AG09319 (cell line): ENCODE measurements at regions not wholly inside any gene's neighbourhood (a gene's known extent, or its start where the extent isn't known, plus 50 kb on each side); places are given as distances from the start of the nearest gene placed in this dataset.

Experiments used
- DNase-seq: peaks from one replicate; pipeline ENCODE4 v3.0.0-alpha.2; 2010; ENCODE audit warnings: low read depth; ENCODE audit errors: extremely low read depth
- TF ChIP-seq, protein P1 (sequence below): IDR thresholded peaks from 2 replicates; pipeline ENCODE4 v1.5.1; 2011; ENCODE audit warnings: low read depth, mild to moderate bottlenecking, inconsistent platforms, low read length, moderate library complexity

DNA sequence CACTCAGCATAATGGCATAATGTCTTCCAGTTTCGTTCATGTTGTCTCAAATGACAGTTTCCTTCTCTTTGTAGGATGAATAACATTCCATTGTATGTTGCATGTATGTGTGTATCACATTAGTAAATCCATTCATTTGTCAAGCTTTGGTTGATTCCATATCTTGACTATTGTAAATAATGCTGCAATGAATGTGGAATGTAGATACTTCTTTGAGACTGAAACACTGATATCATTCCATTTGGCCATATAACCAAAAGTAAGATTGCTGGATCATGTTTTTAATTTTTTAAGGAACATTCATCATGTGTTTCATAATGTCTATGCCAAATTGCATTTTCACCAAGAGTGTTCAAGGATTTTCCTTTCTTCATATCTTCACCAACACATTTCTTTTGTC lies 1711.4 kb upstream of the PIK3C3 start:
- no peak for DNase-seq
- TF ChIP-seq, protein P1, sequence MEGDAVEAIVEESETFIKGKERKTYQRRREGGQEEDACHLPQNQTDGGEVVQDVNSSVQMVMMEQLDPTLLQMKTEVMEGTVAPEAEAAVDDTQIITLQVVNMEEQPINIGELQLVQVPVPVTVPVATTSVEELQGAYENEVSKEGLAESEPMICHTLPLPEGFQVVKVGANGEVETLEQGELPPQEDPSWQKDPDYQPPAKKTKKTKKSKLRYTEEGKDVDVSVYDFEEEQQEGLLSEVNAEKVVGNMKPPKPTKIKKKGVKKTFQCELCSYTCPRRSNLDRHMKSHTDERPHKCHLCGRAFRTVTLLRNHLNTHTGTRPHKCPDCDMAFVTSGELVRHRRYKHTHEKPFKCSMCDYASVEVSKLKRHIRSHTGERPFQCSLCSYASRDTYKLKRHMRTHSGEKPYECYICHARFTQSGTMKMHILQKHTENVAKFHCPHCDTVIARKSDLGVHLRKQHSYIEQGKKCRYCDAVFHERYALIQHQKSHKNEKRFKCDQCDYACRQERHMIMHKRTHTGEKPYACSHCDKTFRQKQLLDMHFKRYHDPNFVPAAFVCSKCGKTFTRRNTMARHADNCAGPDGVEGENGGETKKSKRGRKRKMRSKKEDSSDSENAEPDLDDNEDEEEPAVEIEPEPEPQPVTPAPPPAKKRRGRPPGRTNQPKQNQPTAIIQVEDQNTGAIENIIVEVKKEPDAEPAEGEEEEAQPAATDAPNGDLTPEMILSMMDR, result no peak

DNA sequence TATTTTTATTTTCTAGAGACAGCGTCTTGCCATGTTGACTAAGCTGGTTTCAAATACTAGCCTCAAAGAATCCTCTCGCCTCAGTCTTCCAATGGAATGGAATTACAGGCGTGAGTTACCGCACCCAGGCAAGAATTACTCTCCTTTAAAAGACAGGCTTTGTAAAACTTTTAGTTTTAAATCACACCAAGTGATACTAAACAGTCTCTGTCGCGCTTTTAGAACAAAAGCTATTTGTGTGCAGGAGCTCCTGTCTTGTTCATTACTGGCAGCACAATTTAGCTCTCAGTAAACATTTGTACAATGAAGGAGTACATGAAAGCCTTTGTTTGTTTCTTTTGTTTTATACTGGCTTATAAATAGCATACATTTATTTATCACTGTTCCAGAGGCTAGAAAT lies 1719.2 kb upstream of the PIK3C3 start:
- DNase-seq, result no peak
- TF ChIP-seq, protein P1, result no peak

DNA sequence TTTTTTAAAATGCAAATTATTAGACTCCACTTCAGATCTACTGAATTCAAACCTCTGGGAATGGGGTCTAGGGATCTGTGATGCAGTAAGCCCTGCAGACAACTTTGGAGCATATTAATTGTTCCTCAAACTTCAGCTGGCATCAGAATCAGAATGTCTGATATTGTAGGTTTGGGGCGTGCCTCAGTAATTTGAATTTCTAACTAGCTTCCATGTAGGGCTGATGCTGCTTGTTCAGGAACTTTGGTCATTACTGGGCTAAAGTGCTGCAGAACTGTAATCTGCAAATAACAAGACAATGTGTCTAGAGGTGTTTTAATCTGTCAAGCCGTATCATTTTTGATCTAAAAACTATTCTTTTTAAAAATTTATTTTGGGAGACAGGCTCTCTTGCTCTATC lies 1719.7 kb upstream of the PIK3C3 start:
- TF ChIP-seq, protein P1, result no peak
- no peak for DNase-seq

DNA sequence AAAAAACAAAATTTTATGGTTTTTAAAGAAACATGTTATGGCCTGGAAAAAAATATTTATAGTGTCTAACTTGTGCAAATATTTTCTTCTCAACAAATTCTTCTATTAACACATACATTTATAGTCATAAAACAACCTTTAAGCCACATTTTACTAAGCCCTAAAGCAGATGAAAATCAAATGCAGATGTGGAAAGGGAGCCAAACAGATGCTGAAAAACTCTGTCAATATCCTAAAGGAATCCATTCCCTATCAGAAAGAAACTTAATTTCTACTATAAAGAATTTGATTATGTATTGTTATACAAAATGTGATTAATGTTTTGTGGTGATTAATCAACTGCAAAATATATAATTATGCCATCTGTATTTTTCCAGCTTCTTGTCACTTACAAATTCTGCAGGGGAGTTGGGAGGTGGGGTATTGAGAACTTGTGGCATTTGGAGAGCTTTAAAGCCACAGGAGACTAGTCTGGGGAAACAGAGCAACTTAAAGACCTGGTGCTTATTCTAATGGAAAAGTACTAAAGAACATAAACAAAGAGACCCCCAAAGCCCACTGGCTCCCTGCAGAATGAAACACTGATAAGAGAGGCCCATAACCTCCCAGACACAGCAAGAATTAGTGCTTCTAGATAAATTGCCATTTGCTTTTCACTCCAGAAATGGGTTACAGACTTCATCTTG lies 1721.0 kb upstream of the PIK3C3 start:
- no peak for DNase-seq
- TF ChIP-seq, protein P1, result no peak

DNA sequence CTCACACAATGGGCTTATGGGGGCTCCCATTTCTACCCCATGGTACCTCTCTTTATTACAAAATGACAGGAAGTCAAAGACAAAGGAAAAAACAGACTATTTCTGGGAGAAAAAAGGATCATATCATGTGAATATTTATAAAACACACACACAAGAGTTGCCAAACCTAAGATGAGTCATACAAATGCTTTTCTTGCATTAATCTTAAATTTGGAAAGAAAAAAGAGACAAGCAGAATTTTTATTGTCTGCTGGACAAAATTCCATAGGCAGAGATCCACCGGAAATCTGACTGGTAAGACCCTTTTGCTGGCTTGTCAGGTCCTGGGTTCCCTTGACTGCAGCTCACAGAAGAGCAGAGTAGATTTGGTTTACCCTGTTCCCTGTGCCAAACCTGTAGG lies 1732.3 kb upstream of the PIK3C3 start:
- DNase-seq, result no peak
- TF ChIP-seq, protein P1, result no peak

DNA sequence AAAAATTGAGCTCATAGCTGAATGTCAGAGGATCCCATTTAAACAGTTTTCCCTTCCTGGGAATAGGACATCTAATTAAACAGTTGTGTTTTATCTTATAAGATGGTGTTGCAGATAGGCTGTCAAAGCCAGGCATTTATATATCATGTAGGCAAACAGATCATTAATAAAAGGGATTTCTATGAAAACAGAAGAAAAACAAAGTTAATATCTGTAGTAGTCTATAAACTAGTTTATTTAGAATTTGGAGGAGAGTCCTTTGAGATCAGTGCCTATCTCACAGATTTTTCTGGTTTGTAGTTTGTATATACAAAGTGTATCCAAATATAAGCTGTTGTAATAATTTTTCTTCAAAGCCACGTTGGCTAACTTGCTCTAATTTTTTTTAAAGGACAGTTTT lies 1738.2 kb upstream of the PIK3C3 start:
- DNase-seq, result no peak
- TF ChIP-seq, protein P1, result no peak

DNA sequence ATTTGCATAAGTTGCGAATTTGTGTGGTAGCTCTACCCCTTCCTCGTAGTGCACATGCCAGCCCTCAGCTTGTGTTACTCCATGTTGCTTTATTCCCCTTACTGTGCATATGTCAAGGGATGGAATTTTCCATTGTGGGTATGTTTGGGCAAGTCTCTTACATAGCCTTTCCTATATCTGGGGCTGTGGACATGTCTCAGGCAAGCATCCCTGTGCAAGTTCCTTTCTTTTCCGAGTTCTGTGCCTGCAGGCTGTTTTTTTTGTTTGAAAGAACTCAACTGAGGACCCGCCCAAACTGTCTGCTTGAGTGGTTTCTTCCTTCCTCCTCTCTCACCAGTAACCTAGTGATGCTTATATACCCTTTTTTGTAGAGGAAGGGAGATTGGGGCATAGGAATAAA lies 1739.1 kb upstream of the PIK3C3 start:
- no peak for DNase-seq

More for the DNA sequence above, 1739.1 kb upstream of the PIK3C3 start:
- TF ChIP-seq, protein P1, result no peak
